C1 segment of cervical spinal cord (tissue), 14 donors: ENCODE measurements at regions not wholly inside any gene's neighbourhood (a gene's known extent, or its start where the extent isn't known, plus 50 kb on each side); places are given as distances from the start of the nearest gene placed in this dataset.
"Not testable (repeated sequence)": the region's sequence is repeated elsewhere in the genome, so short reads cannot be mapped to it uniquely, and the experiment has no call there.

ENCODE experiments used
- DNase-seq, 14 donors: peaks; one replicate each; lab custom pipeline; 2025; lab: John Stamatoyannopoulos, UW

- DNase-seq: peak in 1 of 14 donors; percentile 24
These were observed 903.7 kb downstream of the BRD1 start for GRCh38 chr22:48923996-48924395.

- DNase-seq: peak in 1 of 14 donors; percentile 32
These were observed 904.4 kb downstream of the BRD1 start for GRCh38 chr22:48923165-48923865.

DNA sequence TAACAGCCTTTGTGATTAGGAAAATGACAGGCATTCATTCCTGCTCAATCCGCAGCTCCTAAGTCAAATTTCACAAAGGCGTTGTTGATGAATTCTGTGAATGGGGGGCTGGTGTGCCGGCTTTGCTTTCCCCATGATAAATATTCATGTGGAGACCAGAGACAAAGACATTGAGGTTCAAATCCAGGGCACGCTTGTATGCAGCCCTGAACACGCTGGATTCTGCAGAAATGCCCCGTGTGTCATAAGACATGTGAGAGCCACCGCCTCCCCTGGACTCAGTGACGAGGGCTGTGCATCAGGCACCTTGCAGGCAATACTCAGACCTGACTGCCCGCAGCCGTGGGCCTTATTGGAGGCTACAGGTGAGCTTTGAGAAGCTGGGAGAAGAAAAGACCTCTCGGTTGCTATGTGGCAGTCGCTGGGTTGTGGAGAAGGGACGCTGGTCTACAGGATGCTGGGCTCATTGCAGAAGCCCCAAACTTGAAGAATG is 906.2 kb downstream of the BRD1 start:
- DNase-seq: peak in 11 of 14 donors; percentile 15 to 79 (median 65)

- DNase-seq: peak in 8 of 14 donors; percentile 25 to 77 (median 64)
These were observed 906.9 kb downstream of the BRD1 start for GRCh38 chr22:48920776-48921241.

GRCh38 chr22:48919851-48920589 is 907.7 kb downstream of the BRD1 start:
- no peak for DNase-seq

DNA sequence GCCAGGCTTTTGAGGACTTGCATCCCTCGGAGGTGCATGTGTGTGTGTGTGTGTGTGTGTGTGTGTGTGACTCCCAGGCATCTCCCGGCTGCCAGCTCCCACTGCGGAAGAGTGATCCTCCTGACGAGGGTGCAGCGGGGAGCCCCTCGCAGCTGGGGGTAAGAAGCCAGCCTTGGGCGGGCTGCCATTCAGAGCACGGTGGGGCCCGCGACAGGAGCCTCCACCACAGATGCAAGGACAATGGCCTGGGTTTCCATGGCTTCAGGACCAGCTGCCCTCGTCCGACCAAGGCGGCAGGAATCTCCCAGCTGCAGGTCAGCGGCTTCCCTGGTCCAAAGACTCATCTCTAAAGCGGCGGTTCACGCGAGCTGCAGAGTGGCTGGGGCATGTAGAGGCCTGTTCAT is 908.5 kb downstream of the BRD1 start:
- peak in 4 of 14 donors; percentile 20 to 71 (median 41) for DNase-seq

DNA sequence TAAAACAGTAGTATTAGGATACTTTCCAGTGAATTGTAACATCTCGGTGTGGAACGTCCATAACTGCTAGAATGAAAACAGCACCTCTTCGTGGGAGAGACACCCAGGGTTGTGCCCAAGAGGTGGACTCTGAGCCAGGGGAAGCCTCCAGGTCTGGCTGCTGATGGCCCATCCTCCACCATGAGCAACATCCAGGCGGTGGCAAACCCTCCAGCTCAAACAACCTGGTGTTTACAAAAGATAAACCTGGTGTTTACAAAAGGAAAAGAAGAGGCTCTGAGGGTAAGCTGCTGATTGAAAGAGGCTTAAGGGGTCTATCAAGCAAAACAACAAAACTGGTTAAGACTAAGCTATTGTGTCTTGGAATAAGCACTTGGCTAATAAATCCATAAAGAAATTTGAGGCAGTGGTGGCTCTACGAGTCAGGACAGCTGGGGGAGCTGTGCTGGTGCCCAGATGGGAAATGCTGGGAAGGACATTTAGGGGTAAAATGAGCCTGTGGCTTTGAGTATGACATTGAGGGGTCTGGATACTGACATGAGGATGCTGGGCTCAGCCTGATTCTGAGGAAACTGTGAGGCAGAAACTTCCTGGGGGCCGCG is 909.0 kb downstream of the BRD1 start:
- peak in 1 of 14 donors; percentile 68 for DNase-seq

DNA sequence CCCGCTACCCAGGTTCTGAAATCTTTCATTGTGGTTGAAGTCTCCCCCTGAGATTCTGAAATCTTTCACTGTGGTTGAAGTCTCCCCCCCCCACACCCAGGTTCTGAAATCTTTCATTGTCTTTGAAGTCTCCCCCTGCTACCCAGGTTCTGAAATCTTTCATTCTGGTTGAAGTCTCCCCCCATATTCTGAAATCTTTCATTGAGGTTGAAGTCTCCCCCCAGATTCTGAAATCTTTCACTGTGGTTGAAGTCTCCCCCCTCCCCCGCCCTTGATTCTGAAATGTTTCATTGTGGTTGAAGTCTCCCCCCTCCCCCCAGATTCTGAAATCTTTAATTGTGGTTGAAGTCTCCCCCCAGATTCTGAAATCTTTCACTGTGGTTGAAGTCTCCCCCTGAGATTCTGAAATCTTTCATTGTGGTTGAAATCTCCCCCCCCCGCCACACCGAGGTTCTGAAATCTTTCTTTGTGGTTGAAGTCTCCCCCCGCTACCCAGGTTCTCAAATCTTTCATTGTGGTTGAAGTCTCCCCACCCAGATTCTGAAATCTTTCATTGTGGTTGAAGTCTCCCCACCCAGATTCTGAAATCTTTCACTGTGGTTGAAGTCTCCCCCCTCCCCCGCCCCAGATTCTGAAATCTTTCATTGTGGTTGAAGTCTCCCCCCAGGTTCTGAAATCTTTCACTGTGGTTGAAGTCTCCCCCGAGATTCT is 915.2 kb downstream of the BRD1 start:
- not testable (repeated sequence) for DNase-seq

DNA sequence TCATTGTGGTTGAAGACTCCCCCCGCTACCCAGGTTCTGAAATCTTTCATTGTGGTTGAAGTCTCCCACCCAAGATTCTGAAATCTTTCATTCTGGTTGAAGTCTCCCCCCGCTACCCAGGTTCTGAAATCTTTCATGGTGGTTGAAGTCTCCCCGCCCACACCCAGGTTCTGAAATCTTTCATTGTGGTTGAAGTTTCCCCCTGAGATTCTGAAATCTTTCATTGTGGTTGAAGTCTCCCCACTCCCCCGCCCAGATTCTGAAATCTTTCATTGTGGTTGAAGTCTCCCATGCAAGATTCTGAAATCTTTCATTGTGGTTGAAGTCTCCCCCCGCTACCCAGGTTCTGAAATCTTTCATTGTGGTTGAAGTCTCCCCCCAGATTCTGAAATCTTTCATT is 916.0 kb downstream of the BRD1 start:
- DNase-seq: not testable (repeated sequence)

GRCh38 chr22:48911067-48911466 is 916.6 kb downstream of the BRD1 start:
- not testable (repeated sequence) for DNase-seq

DNA sequence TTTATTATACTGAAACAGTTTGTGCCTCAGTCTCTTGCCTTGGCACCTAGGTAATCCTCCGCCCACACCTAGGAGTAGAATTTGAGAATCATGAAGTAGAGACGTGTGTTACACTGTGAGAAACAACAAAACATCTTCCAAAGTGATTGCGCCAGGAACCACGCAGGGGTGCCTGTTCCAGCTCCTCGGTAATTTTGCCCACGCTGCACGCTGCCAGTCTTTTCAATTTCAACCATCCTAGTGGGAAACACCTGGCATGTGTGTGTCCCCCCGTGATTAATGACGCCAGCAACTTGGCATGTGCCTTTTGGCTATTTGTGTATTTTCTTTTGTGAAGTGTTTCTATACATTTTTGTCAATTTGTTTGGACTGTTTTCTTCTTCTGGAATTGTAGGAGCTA is 919.1 kb downstream of the BRD1 start:
- DNase-seq: no peak

DNA sequence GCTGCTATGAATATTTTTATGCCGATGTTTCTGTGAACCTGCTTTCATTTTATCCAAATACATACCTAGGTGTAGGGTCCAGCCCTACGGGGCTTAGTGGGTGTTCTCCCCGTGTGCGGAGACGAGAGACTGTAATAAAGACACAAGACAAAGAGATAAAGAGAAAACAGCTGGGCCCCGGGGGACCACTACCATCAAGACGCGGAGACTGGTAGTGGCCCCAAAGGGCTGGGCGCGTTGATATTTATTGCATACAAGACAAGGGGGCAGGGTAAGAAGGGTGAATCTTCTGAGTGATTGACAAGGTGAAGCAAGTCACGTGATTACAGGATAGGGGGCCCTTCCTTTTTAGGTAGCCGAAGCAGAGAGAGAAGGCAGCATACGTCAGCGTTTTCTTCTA is 920.1 kb downstream of the BRD1 start:
- DNase-seq: no peak

- DNase-seq: no peak
These were observed 921.3 kb downstream of the BRD1 start for GRCh38 chr22:48906216-48906835.

DNA sequence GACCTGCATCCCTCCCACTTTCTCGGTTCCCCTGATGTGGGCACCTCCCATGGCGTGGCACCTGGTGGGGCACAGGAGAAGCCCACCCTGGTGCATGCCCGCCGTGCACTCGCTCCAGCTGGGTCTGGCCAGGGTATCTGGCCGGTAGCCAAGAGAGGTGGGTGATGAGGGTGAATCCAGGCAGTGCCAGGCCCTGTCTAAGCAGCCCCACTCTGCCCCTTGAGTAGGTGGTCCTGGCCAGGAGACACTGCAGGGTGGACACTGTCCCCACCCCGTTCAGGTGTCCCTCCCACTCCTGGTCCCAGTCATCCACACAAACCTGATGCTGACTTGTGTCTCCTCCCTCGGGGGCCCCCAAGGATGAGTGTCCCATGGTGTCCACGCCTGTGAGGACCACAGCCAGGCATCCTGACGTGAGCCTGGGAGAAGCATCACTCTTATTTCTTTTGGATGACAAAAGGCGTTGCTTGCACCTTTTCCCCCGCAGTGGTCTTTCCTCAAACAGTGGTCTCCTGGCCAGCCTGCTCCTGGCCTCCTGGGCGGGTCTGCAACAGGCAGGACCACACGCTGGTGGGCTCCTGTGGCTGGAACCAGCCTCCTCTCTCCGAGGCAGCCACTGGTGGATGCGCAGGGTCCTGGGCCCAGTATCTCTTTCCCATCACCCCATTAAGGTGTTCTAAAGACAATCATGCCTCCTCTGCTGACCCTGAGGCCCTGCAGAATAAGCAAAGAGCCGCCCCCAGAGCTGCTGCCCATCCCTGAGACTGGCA is 922.3 kb downstream of the BRD1 start:
- no peak for DNase-seq

DNA sequence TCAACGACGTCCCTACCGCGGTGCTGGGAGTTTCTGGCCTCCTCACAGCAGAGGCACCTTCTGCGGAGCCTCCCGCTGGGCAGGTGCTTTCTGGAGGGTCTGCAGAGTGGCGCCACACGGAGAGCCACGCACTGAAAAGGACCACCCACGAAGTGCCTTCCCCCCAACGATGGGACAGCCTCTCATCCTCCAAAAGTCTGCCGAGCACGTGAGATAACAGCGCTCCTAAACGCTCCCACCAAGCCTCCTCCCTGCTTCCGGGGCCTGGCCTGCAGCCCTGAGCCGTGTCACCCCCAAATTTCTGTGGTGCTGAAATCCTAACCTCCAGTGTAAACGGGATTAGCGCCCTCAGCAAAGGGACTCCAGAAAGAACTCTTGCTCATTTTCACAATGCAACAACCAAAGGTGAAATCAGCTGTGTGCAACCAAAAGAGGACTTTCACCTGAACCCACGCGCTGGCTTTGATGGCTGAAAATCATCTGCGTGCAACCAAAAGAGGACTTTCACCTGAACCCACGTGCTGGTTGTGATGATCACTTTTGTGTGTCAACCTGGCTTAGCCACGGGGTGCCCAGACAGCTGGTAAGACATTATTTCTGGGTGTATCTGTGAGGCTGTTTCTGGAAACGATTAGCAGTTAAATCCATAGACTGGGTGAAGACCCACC is 924.6 kb downstream of the BRD1 start:
- DNase-seq: no peak

GRCh38 chr22:48902001-48902869 is 925.4 kb downstream of the BRD1 start:
- DNase-seq: no peak

- no peak for DNase-seq
These were observed 926.3 kb downstream of the BRD1 start for GRCh38 chr22:48901324-48901723.

DNA sequence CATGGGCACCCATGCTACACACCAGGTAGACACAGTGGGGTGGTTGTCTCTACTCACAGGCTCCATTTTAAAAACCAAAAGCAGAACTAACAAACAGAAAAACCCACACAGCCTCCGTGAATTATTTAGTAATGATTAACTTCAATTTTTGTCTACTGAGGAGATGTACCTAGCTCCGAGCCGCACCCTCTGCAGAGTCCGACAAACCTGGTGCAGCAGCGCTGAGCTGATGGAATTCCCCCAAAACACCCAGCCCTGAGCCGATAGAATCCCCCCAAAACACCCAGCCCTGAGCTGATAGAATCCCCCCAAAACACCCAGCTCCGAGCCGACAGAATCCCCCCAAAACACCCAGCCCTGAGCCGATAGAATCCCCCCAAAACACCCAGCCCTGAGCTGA is 927.0 kb downstream of the BRD1 start:
- DNase-seq: no peak

DNA sequence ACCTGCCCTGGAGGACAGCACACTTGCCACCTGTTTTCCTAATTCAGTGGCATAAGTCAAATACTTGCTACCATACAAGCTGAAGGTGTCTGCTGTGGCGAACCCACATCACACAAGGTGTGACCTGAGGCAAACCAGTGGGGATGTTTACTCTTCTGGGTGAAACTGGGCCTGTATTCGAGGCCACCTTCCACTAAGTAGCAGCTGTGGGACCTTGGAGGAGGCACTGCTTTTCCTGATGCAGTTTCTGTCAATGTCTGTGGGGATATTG is 927.4 kb downstream of the BRD1 start:
- DNase-seq: no peak
